Neural progenitor cell (in vitro differentiated cells): ENCODE measurements at regions not wholly inside any gene's neighbourhood (a gene's known extent, or its start where the extent isn't known, plus 50 kb on each side); places are given as distances from the start of the nearest gene placed in this dataset.

Experiments
- CTCF ChIP-seq: fragments of 200-600 bp; sonication (generic); IDR thresholded peaks from 2 replicates; pipeline ENCODE4 v1.5.1; 2017; ENCODE audit warnings: antibody characterized with exemption, mild to moderate bottlenecking
- EZH2 ChIP-seq: fragments of 200-600 bp; sonication (generic); IDR thresholded peaks from 2 replicates; pipeline ENCODE4 v1.6.1; 2017; ENCODE audit warnings: antibody characterized with exemption, mild to moderate bottlenecking, moderate library complexity
- EZH2phosphoT487 ChIP-seq: fragments of 200-600 bp; sonication (generic); IDR thresholded peaks from 2 replicates; pipeline ENCODE4 v1.6.1; 2017; ENCODE audit warnings: antibody characterized with exemption

- TF ChIP-seq CTCF (no peak), EZH2 (no peak), EZH2phosphoT487 (no peak)
Observed at GRCh38 chr1:87452648-87453047, 124.0 kb downstream of the LMO4 start.
